Ishikawa (cell line): ENCODE measurements at regions not wholly inside any gene's neighbourhood (a gene's known extent, or its start where the extent isn't known, plus 50 kb on each side); places are given as distances from the start of the nearest gene placed in this dataset.

Source experiments
- RAD21 ChIP-seq: IDR thresholded peaks from 2 replicates; pipeline ENCODE4 v1.6.1; 2012; ENCODE audit warnings: low read depth
- YY1 ChIP-seq: IDR thresholded peaks from 2 replicates; pipeline ENCODE4 v1.6.1; 2012; ENCODE audit warnings: low read depth
- ZBTB7A ChIP-seq: IDR thresholded peaks from 2 replicates; pipeline ENCODE4 v1.6.1; 2012; ENCODE audit warnings: low read depth
- TF ChIP-seq, protein P1 (sequence below): IDR thresholded peaks from 2 replicates; pipeline ENCODE4 v1.6.1; 2012
- TF ChIP-seq, protein P2 (sequence below): IDR thresholded peaks from 2 replicates; pipeline ENCODE4 v1.6.1; 2012; ENCODE audit warnings: low read depth, mild to moderate bottlenecking

DNA sequence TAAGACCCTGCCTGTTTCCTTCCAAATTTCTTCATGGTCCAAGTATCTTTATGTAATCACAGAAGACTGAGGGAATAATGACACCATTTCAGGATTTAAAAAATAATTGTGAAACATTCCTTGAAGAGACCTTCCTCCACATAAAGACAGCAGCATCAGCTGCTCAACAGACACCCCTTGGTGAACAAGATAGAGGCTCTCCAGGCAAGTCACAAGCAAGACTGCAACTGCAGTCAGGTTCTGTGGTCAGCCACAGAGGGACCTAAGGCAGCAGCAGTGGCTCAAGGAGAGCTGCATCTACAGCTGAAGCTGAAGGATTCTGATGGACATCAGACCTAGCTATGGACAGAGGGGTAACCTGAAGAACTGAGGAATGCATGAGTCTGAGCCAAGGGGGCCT lies 97.2 kb upstream of the C3orf80 start:
- TF ChIP-seq ZBTB7A (no peak), RAD21 (no peak), YY1 (no peak)
- TF ChIP-seq, protein P1, sequence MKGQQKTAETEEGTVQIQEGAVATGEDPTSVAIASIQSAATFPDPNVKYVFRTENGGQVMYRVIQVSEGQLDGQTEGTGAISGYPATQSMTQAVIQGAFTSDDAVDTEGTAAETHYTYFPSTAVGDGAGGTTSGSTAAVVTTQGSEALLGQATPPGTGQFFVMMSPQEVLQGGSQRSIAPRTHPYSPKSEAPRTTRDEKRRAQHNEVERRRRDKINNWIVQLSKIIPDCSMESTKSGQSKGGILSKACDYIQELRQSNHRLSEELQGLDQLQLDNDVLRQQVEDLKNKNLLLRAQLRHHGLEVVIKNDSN: no peak
- TF ChIP-seq, protein P2, sequence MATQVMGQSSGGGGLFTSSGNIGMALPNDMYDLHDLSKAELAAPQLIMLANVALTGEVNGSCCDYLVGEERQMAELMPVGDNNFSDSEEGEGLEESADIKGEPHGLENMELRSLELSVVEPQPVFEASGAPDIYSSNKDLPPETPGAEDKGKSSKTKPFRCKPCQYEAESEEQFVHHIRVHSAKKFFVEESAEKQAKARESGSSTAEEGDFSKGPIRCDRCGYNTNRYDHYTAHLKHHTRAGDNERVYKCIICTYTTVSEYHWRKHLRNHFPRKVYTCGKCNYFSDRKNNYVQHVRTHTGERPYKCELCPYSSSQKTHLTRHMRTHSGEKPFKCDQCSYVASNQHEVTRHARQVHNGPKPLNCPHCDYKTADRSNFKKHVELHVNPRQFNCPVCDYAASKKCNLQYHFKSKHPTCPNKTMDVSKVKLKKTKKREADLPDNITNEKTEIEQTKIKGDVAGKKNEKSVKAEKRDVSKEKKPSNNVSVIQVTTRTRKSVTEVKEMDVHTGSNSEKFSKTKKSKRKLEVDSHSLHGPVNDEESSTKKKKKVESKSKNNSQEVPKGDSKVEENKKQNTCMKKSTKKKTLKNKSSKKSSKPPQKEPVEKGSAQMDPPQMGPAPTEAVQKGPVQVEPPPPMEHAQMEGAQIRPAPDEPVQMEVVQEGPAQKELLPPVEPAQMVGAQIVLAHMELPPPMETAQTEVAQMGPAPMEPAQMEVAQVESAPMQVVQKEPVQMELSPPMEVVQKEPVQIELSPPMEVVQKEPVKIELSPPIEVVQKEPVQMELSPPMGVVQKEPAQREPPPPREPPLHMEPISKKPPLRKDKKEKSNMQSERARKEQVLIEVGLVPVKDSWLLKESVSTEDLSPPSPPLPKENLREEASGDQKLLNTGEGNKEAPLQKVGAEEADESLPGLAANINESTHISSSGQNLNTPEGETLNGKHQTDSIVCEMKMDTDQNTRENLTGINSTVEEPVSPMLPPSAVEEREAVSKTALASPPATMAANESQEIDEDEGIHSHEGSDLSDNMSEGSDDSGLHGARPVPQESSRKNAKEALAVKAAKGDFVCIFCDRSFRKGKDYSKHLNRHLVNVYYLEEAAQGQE: no peak
